K562 (cell line): ENCODE measurements at regions not wholly inside any gene's neighbourhood (a gene's known extent, or its start where the extent isn't known, plus 50 kb on each side); places are given as distances from the start of the nearest gene placed in this dataset.

Experiments used
- CHD2 ChIP-seq: IDR thresholded peaks from 2 replicates; pipeline ENCODE4 v1.6.1; 2011; ENCODE audit warnings: low read depth, low read length
- CREB3 ChIP-seq: fragments of 450-650 bp; conservative IDR thresholded peaks from 2 replicates; pipeline ENCODE4 v1.6.1; 2016; ENCODE audit warnings: missing genetic modification characterization, low read depth, mild to moderate bottlenecking, missing compliant biosample characterization, moderate library complexity
- EZH2 ChIP-seq: IDR thresholded peaks from 2 replicates; pipeline ENCODE4 v1.6.1; 2012; ENCODE audit warnings: low read depth, mild to moderate bottlenecking, inconsistent platforms, low read length, borderline replicate concordance
- NR1H2 ChIP-seq: sonication (generic); formaldehyde crosslinking; IDR thresholded peaks from 2 replicates; pipeline ENCODE4 v1.4.0; 2020; ENCODE audit warnings: mild to moderate bottlenecking, missing genetic modification reagents
- PHB2 ChIP-seq: fragments of 450-650 bp; IDR thresholded peaks from 2 replicates; pipeline ENCODE4 v1.6.1; 2017; ENCODE audit warnings: low read depth
- POLR2A ChIP-seq: fragments of 450-650 bp; conservative IDR thresholded peaks from 2 replicates; pipeline ENCODE4 v1.6.1; 2016
- SLC30A9 ChIP-seq: fragments of 250-450 bp; sonication (Bioruptor Pico); IDR thresholded peaks from 2 replicates; pipeline ENCODE4 v1.8.0; 2022; ENCODE audit warnings: mild to moderate bottlenecking, moderate library complexity
- ZBTB33 ChIP-seq: sonication (generic); formaldehyde crosslinking; IDR thresholded peaks from 2 replicates; pipeline ENCODE4 v1.8.1; 2023; ENCODE audit warnings: mild to moderate bottlenecking, missing genetic modification reagents

GRCh38 chr20:52681288-52681687 lies 290.9 kb upstream of the TSHZ2 start:
- TF ChIP-seq CHD2 (no peak), PHB2 (no peak), ZBTB33 (CRISPR knock-in tag) (no peak), NR1H2 (no peak), EZH2 (no peak), POLR2A (no peak), CREB3 (tag) (no peak), SLC30A9 (CRISPR knock-in tag) (no peak)
